SW 1271 (cell line): ENCODE measurements at regions not wholly inside any gene's neighbourhood (a gene's known extent, or its start where the extent isn't known, plus 50 kb on each side); places are given as distances from the start of the nearest gene placed in this dataset.
"Not testable (repeated sequence)": the region's sequence is repeated elsewhere in the genome, so short reads cannot be mapped to it uniquely, and the experiment has no call there.

Source experiments
- DNase-seq, 2 experiments: peaks; one replicate each; lab custom pipeline; 2025; lab: John Stamatoyannopoulos, UW

- DNase-seq: no peak
Observed at GRCh38 chr13:44750630-44751029, 174.5 kb upstream of the TSC22D1 start.

GRCh38 chr13:44749906-44750305 lies 173.8 kb upstream of the TSC22D1 start:
- DNase-seq: no peak

GRCh38 chr13:44748439-44748838 lies 172.3 kb upstream of the TSC22D1 start:
- no peak for DNase-seq

- no peak for DNase-seq
Observed at GRCh38 chr13:44747179-44747578, 171.0 kb upstream of the TSC22D1 start.

- no peak for DNase-seq
Observed at GRCh38 chr13:44746690-44747089, 170.6 kb upstream of the TSC22D1 start.

- no peak for DNase-seq
Observed at GRCh38 chr13:44744880-44745633, 168.9 kb upstream of the TSC22D1 start.

- DNase-seq: no peak
Observed at GRCh38 chr13:44739539-44739938, 163.4 kb upstream of the TSC22D1 start.

- DNase-seq: no peak
Observed at GRCh38 chr13:44739120-44739519, 163.0 kb upstream of the TSC22D1 start.

GRCh38 chr13:44738463-44738862 lies 162.3 kb upstream of the TSC22D1 start:
- DNase-seq: no peak

GRCh38 chr13:44735806-44736205 lies 159.7 kb upstream of the TSC22D1 start:
- DNase-seq: no peak

- no peak for DNase-seq
Observed at GRCh38 chr13:44734201-44734707, 158.1 kb upstream of the TSC22D1 start.

- no peak for DNase-seq
Observed at GRCh38 chr13:44732503-44733098, 156.5 kb upstream of the TSC22D1 start.

GRCh38 chr13:44730851-44731250 lies 154.7 kb upstream of the TSC22D1 start:
- DNase-seq: no peak

GRCh38 chr13:44730099-44730498 lies 154.0 kb upstream of the TSC22D1 start:
- DNase-seq: no peak

GRCh38 chr13:44727591-44727990 lies 151.5 kb upstream of the TSC22D1 start:
- not testable (repeated sequence) for DNase-seq

- no peak for DNase-seq
Observed at GRCh38 chr13:44726778-44727177, 150.6 kb upstream of the TSC22D1 start.

- no peak for DNase-seq
Observed at GRCh38 chr13:44726214-44726613, 150.1 kb upstream of the TSC22D1 start.

- peak; percentile 32 to 66 for DNase-seq
Observed at GRCh38 chr13:44719857-44720671, 143.9 kb upstream of the TSC22D1 start.

- DNase-seq: no peak
Observed at GRCh38 chr13:44718467-44718866, 142.3 kb upstream of the TSC22D1 start.

- no peak for DNase-seq
Observed at GRCh38 chr13:44715287-44716230, 139.4 kb upstream of the TSC22D1 start.

- peak; percentile 84 to 94 for DNase-seq
Observed at GRCh38 chr13:44713788-44714469, 137.8 kb upstream of the TSC22D1 start.
